OCI-LY1 (cell line): ENCODE measurements at regions not wholly inside any gene's neighbourhood (a gene's known extent, or its start where the extent isn't known, plus 50 kb on each side); places are given as distances from the start of the nearest gene placed in this dataset.

Source experiments
- CTCF ChIP-seq: fragments of 200-600 bp; sonication (generic), shearing (Covaris generic); IDR thresholded peaks from 2 replicates; pipeline ENCODE4 v1.5.1; 2017; ENCODE audit warnings: mild to moderate bottlenecking, antibody characterized with exemption, low read length, moderate library complexity, mixed read lengths
- EZH2 ChIP-seq: fragments of 200-600 bp; sonication (generic), shearing (Covaris generic); IDR thresholded peaks from 2 replicates; pipeline ENCODE4 v1.8.0; 2017; ENCODE audit warnings: borderline replicate concordance, mixed run types, mild to moderate bottlenecking, antibody characterized with exemption, low read length, moderate library complexity, mixed read lengths

- no peak for TF ChIP-seq CTCF
- no peak for TF ChIP-seq EZH2
These were observed 174.4 kb downstream of the RAB28 start for GRCh38 chr4:13309751-13310150.
